ENCODE measurements at regions not wholly inside any gene's neighbourhood (a gene's known extent, or its start where the extent isn't known, plus 50 kb on each side); places are given as distances from the start of the nearest gene placed in this dataset.
A peak's percentile ranks its signal among the peaks of the same experiment; 100 is the strongest.
"Not testable (repeated sequence)": the region's sequence is repeated elsewhere in the genome, so short reads cannot be mapped to it uniquely, and the experiment has no call there.

GRCh38 chr22:40094485-40094884 is 83.2 kb upstream of the TNRC6B start:
- TF ChIP-seq CTCF (IDR thresholded peaks at IDR 0.05), result no peak
- DNase-seq, result no peak
- Histone ChIP-seq H3K27me3 (no peaks in the 10 kb centered on the region), H3K9me3 (no peaks in the 10 kb centered on the region), H3K36me3 (no peaks in the 10 kb centered on the region), H3K4me3 (no peak overlapping the region), H3K4me1 (no peaks in the 10 kb centered on the region), H3K27ac (no peak overlapping the region), H3K9ac (ENCODE audit: low read depth in 2 of 2, low read length in 2 of 2) (no peak overlapping the region)
- intact Hi-C loops (cut with DNase I), result no loop called here

- H3K4me3 ChIP-seq; H3K36me3 ChIP-seq; DNase-seq; H3K4me1 ChIP-seq; H3K27me3 ChIP-seq; H3K9me3 ChIP-seq; intact Hi-C loops (cut with DNase I); H3K27ac ChIP-seq; H3K9ac ChIP-seq (ENCODE audit: low read depth in 2 of 2, low read length in 2 of 2): not testable (repeated sequence)
These were observed 77.8 kb upstream of the TNRC6B start for GRCh38 chr22:40099887-40100286.

- no peaks in the 10 kb centered on the region for H3K4me1 ChIP-seq
- no peaks in the 10 kb centered on the region for H3K36me3 ChIP-seq
- no peaks in the 10 kb centered on the region for H3K27me3 ChIP-seq
- no peak overlapping the region for H3K9ac ChIP-seq (ENCODE audit: low read depth in 2 of 2, low read length in 2 of 2)
- no peak for DNase-seq
- no peak overlapping the region for H3K4me3 ChIP-seq
- no peak overlapping the region for H3K27ac ChIP-seq
- intact Hi-C loops (cut with DNase I), result no loop called here
- H3K9me3 ChIP-seq, result no peaks in the 10 kb centered on the region
- no peak for TF ChIP-seq CTCF (IDR thresholded peaks at IDR 0.05)
These were observed 72.0 kb upstream of the TNRC6B start for GRCh38 chr22:40105755-40106154.

- H3K4me3 ChIP-seq, result no peak overlapping the region
- DNase-seq, result no peak
- TF ChIP-seq CTCF (IDR thresholded peaks at IDR 0.05), result no peak
- H3K36me3 ChIP-seq, result no peaks in the 10 kb centered on the region
- no peak overlapping the region for H3K27ac ChIP-seq
- intact Hi-C loops (cut with DNase I), result no loop called here
- no peaks in the 10 kb centered on the region for H3K9me3 ChIP-seq
- no peak overlapping the region for H3K9ac ChIP-seq (ENCODE audit: low read depth in 2 of 2, low read length in 2 of 2)
- H3K4me1 ChIP-seq, result no peaks in the 10 kb centered on the region
- H3K27me3 ChIP-seq, result no peaks in the 10 kb centered on the region
These were observed 70.5 kb upstream of the TNRC6B start for GRCh38 chr22:40107244-40107643.

GRCh38 chr22:40107851-40108378 is 69.8 kb upstream of the TNRC6B start:
- Histone ChIP-seq H3K4me3 (no peak overlapping the region), H3K9ac (ENCODE audit: low read depth in 2 of 2, low read length in 2 of 2) (peak overlapping the region; percentile 2 to 3), H3K4me1 (no peaks in the 10 kb centered on the region), H3K27ac (no peak overlapping the region), H3K36me3 (no peaks in the 10 kb centered on the region), H3K27me3 (no peaks in the 10 kb centered on the region), H3K9me3 (no peaks in the 10 kb centered on the region)
- TF ChIP-seq CTCF (IDR thresholded peaks at IDR 0.05), result no peak
- DNase-seq, result no peak
- intact Hi-C loops (cut with DNase I), result no loop called here

- no peaks in the 10 kb centered on the region for H3K36me3 ChIP-seq
- no peak overlapping the region for H3K4me3 ChIP-seq
- no peak for DNase-seq
- H3K9ac ChIP-seq (ENCODE audit: low read depth in 2 of 2, low read length in 2 of 2), result peak overlapping the region; percentile 2 to 3
- H3K4me1 ChIP-seq, result no peaks in the 10 kb centered on the region
- H3K27ac ChIP-seq, result no peak overlapping the region
- intact Hi-C loops (cut with DNase I), result no loop called here
- H3K27me3 ChIP-seq, result no peaks in the 10 kb centered on the region
- H3K9me3 ChIP-seq, result no peaks in the 10 kb centered on the region
- no peak for TF ChIP-seq CTCF (IDR thresholded peaks at IDR 0.05)
These were observed 69.3 kb upstream of the TNRC6B start for GRCh38 chr22:40108396-40108795.

- DNase-seq; H3K27me3 ChIP-seq; H3K4me3 ChIP-seq; H3K9me3 ChIP-seq; H3K36me3 ChIP-seq; intact Hi-C loops (cut with DNase I); H3K9ac ChIP-seq (ENCODE audit: low read depth in 2 of 2, low read length in 2 of 2); H3K4me1 ChIP-seq; H3K27ac ChIP-seq: not testable (repeated sequence)
These were observed 68.8 kb upstream of the TNRC6B start for GRCh38 chr22:40108926-40109325.

All from colonic mucosa (tissue), 4 donors.